PC-3 (cell line): ENCODE measurements at regions not wholly inside any gene's neighbourhood (a gene's known extent, or its start where the extent isn't known, plus 50 kb on each side); places are given as distances from the start of the nearest gene placed in this dataset.

Source experiments
- EZH2 ChIP-seq: fragments of 300-600 bp; sonication (generic); IDR thresholded peaks from one replicate; pipeline ENCODE4 v1.6.1; 2017; ENCODE audit warnings: antibody characterized with exemption, mild to moderate bottlenecking, low read length; ENCODE audit not compliant: unreplicated experiment
- TF ChIP-seq, protein P1 (sequence below): fragments of 300-600 bp; sonication (generic); conservative IDR thresholded peaks from 2 replicates; pipeline ENCODE4 v1.5.1; 2017; ENCODE audit warnings: antibody characterized with exemption, low read depth, mild to moderate bottlenecking, low read length

- no peak for TF ChIP-seq EZH2
- TF ChIP-seq, protein P1, sequence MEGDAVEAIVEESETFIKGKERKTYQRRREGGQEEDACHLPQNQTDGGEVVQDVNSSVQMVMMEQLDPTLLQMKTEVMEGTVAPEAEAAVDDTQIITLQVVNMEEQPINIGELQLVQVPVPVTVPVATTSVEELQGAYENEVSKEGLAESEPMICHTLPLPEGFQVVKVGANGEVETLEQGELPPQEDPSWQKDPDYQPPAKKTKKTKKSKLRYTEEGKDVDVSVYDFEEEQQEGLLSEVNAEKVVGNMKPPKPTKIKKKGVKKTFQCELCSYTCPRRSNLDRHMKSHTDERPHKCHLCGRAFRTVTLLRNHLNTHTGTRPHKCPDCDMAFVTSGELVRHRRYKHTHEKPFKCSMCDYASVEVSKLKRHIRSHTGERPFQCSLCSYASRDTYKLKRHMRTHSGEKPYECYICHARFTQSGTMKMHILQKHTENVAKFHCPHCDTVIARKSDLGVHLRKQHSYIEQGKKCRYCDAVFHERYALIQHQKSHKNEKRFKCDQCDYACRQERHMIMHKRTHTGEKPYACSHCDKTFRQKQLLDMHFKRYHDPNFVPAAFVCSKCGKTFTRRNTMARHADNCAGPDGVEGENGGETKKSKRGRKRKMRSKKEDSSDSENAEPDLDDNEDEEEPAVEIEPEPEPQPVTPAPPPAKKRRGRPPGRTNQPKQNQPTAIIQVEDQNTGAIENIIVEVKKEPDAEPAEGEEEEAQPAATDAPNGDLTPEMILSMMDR = no peak
Measured at GRCh38 chr5:30957591-30957990, 235.9 kb upstream of the CDH6 start.
